HEK293T (cell line): ENCODE measurements at regions not wholly inside any gene's neighbourhood (a gene's known extent, or its start where the extent isn't known, plus 50 kb on each side); places are given as distances from the start of the nearest gene placed in this dataset.

Experiments
- ARNT ChIP-seq: fragments of 450-650 bp; IDR thresholded peaks from 2 replicates; pipeline ENCODE4 v1.6.1; 2017; ENCODE audit warnings: mild to moderate bottlenecking
- BHLHE40 ChIP-seq: fragments of 450-650 bp; IDR thresholded peaks from 2 replicates; pipeline ENCODE4 v1.6.1; 2016; ENCODE audit warnings: mild to moderate bottlenecking, moderate library complexity, borderline replicate concordance

DNA sequence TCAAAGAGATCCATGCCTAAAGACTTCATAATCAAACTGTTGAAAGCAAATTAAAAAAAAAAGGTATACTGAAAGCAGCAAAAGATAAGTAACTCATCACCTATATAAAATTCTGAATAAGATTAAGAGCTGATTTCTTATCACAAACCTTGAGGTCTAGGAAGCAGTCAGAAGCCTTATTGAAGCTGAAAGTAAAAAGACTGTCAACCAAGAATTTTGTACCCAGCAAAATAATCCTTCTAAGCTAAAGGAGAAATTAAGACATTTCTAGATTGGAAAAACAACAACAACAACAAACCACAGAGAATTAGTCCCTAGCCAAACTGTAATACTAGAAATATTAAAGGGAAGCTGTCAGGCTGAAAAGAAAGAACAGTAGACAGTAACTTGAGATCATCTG is 622.9 kb downstream of the PCDH7 start:
- TF ChIP-seq BHLHE40: no peak
- TF ChIP-seq ARNT: no peak
